H1 (cell line): ENCODE measurements at regions not wholly inside any gene's neighbourhood (a gene's known extent, or its start where the extent isn't known, plus 50 kb on each side); places are given as distances from the start of the nearest gene placed in this dataset.

Experiments
- CTCF ChIA-PET: fragments of 300-600 bp; sonication (Branson Sonifier 250); formaldehyde crosslinking; loops from one replicate; lab custom pipeline; 2021; ENCODE audit not compliant: partially characterized antibody; lab: Charles Lee
- POLR2A ChIA-PET: fragments of 300-600 bp; sonication (Branson Sonifier 250); formaldehyde crosslinking; loops from one replicate; lab custom pipeline; 2021; ENCODE audit warnings: inconsistent platforms; ENCODE audit not compliant: partially characterized antibody; lab: Charles Lee
- DNase-seq, 2 experiments: peaks; one replicate each; pipeline versions ENCODE4 v3.0.0 to v3.0.0-alpha.2; 2010 to 2022; ENCODE audit warnings: low spot score in 2 of 2, low read depth in 1 of 2, mixed read lengths in 1 of 2
- FAIRE-seq: peaks from 2 replicates; lab custom pipeline; 2011; peaks lifted over from hg19 to GRCh38; lab: Jason Lieb, UNC
- H2AFZ ChIP-seq: 2 replicates; pipeline ENCODE4 v1.8.1; 2012; ENCODE audit warnings: low read length, inconsistent platforms
- H2AK5ac ChIP-seq: 2 replicates; pipeline ENCODE4 v1.6.1; 2013; ENCODE audit warnings: low read depth, low read length
- H2BK120ac ChIP-seq: replicated peaks from 2 replicates; pipeline ENCODE3; 2013; ENCODE audit warnings: low read depth, low read length, inconsistent platforms
- H2BK12ac ChIP-seq: 2 replicates; pipeline ENCODE4 v1.6.1; 2013; ENCODE audit warnings: low read depth, low read length
- H2BK15ac ChIP-seq: 2 replicates; pipeline ENCODE4 v1.6.1; 2013; ENCODE audit warnings: low read length
- H2BK20ac ChIP-seq: 2 replicates; pipeline ENCODE4 v1.6.1; 2013; ENCODE audit warnings: low read length
- H2BK5ac ChIP-seq: 2 replicates; pipeline ENCODE4 v1.6.1; 2013; ENCODE audit warnings: low read depth, low read length
- H3K14ac ChIP-seq: 2 replicates; pipeline ENCODE4 v1.6.1; 2013; ENCODE audit warnings: inconsistent platforms; ENCODE audit not compliant: insufficient read length
- H3K18ac ChIP-seq: 2 replicates; pipeline ENCODE4 v1.6.1; 2013; ENCODE audit warnings: low read length; ENCODE audit errors: extremely low read depth
- H3K23ac ChIP-seq: 2 replicates; pipeline ENCODE4 v1.6.1; 2013; ENCODE audit warnings: inconsistent platforms; ENCODE audit not compliant: insufficient read length
- H3K23me2 ChIP-seq: 2 replicates; pipeline ENCODE4 v1.6.1; 2013; ENCODE audit warnings: low read depth, low read length
- H3K27ac ChIP-seq: 2 replicates; pipeline ENCODE4 v1.6.1; 2011; ENCODE audit warnings: low read depth, low read length, inconsistent platforms
- H3K27me3 ChIP-seq, 4 experiments: replicated peaks in 1 of 4; 1 replicate in 1 of 4; 2 replicates in 3 of 4; pipeline versions ENCODE4 v1.6.1 to v1.8.1; 2011 to 2013; ENCODE audit warnings: low read length in 3 of 4, mild to moderate bottlenecking in 3 of 4, inconsistent platforms in 2 of 4, mixed read lengths in 2 of 4, moderate library complexity in 1 of 4; ENCODE audit not compliant: control insufficient read depth in 3 of 4, insufficient read depth in 3 of 4; ENCODE audit errors: extremely low read depth in 1 of 4
- H3K36me3 ChIP-seq, 4 experiments: 2 replicates each; pipeline versions ENCODE4 v1.6.1 to v1.8.1; 2011 to 2013; ENCODE audit warnings: mild to moderate bottlenecking in 4 of 4, low read length in 3 of 4, moderate library complexity in 2 of 4, control low read depth in 1 of 4, inconsistent platforms in 1 of 4; ENCODE audit not compliant: insufficient read depth in 4 of 4, control insufficient read depth in 2 of 4
- H3K4ac ChIP-seq: replicated peaks from 2 replicates; pipeline ENCODE3; 2013; ENCODE audit warnings: low read length, low read depth, mixed read lengths, inconsistent platforms; ENCODE audit not compliant: insufficient read length
- H3K4me1 ChIP-seq, 4 experiments: replicated peaks in 1 of 4; 1 replicate in 1 of 4; 2 replicates in 3 of 4; pipeline versions ENCODE4 v1.6.1 to v1.8.1; 2011 to 2013; ENCODE audit warnings: low read length in 3 of 4, inconsistent platforms in 2 of 4, mixed read lengths in 1 of 4; ENCODE audit not compliant: insufficient read depth in 4 of 4, control insufficient read depth in 3 of 4
- H3K4me2 ChIP-seq, 2 experiments: 2 replicates each; pipeline versions ENCODE4 v1.6.1 to v1.8.1; 2011 to 2013; ENCODE audit warnings: low read depth in 2 of 2, low read length in 2 of 2, control low read depth in 1 of 2, inconsistent platforms in 1 of 2, mild to moderate bottlenecking in 1 of 2; ENCODE audit not compliant: insufficient read depth in 1 of 2
- H3K4me3 ChIP-seq, 4 experiments: fragments of 200-600, 300-600 bp in 1 of 4; sonication (generic), shearing (Covaris generic), sonication (Bioruptor Twin) in 1 of 4; 2 replicates each; pipeline versions ENCODE4 v1.5.1 to v1.8.1; 2011 to 2016; ENCODE audit warnings: low read length in 4 of 4, low read depth in 3 of 4, control low read depth in 2 of 4, inconsistent platforms in 2 of 4, mild to moderate bottlenecking in 2 of 4, mixed read lengths in 1 of 4, moderate library complexity in 1 of 4; ENCODE audit not compliant: insufficient read depth in 2 of 4; ENCODE audit errors: extremely low read depth in 1 of 4
- H3K56ac ChIP-seq: replicated peaks from 2 replicates; pipeline ENCODE3; 2013; ENCODE audit warnings: low read depth, mild to moderate bottlenecking, mixed read lengths, low read length, inconsistent platforms; ENCODE audit not compliant: insufficient read length
- H3K79me1 ChIP-seq: 2 replicates; pipeline ENCODE4 v1.6.1; 2013; ENCODE audit warnings: low read depth, low read length, control low read depth
- H3K79me2 ChIP-seq, 2 experiments: 2 replicates each; pipeline versions ENCODE4 v1.6.1 to v1.8.1; 2012 to 2013; ENCODE audit warnings: low read length in 2 of 2, mild to moderate bottlenecking in 2 of 2, inconsistent platforms in 1 of 2; ENCODE audit not compliant: insufficient read depth in 2 of 2, control insufficient read depth in 1 of 2
- H3K9ac ChIP-seq, 4 experiments: replicated peaks in 1 of 4; 1 replicate in 1 of 4; 2 replicates in 3 of 4; pipeline versions ENCODE4 v1.6.1 to v1.8.1; 2011 to 2013; ENCODE audit warnings: low read depth in 3 of 4, low read length in 3 of 4, control low read depth in 2 of 4, mild to moderate bottlenecking in 2 of 4, moderate library complexity in 2 of 4, inconsistent platforms in 1 of 4; ENCODE audit errors: extremely low read depth in 1 of 4
- H3K9me3 ChIP-seq, 2 experiments: 2 replicates each; pipeline versions ENCODE4 v1.6.1 to v1.8.1; 2012 to 2013; ENCODE audit warnings: mild to moderate bottlenecking in 2 of 2, moderate library complexity in 2 of 2, control low read depth in 1 of 2, inconsistent platforms in 1 of 2, low read depth in 1 of 2, low read length in 1 of 2, mixed read lengths in 1 of 2; ENCODE audit not compliant: insufficient read depth in 2 of 2
- H4K20me1 ChIP-seq, 2 experiments: replicated peaks in 1 of 2; 2 replicates each; pipeline versions ENCODE3 to v1.8.1; 2011 to 2013; ENCODE audit warnings: inconsistent platforms in 2 of 2, low read length in 2 of 2, mild to moderate bottlenecking in 1 of 2; ENCODE audit not compliant: insufficient read depth in 2 of 2, control insufficient read depth in 1 of 2
- H4K5ac ChIP-seq: 2 replicates; pipeline ENCODE4 v1.6.1; 2013; ENCODE audit warnings: low read length, low read depth, mixed read lengths, inconsistent platforms; ENCODE audit not compliant: insufficient read length
- H4K8ac ChIP-seq: 2 replicates; pipeline ENCODE4 v1.8.0; 2013; ENCODE audit warnings: mild to moderate bottlenecking, moderate library complexity, low read length, inconsistent platforms; ENCODE audit not compliant: insufficient read depth; ENCODE audit errors: extremely low read depth
- H4K91ac ChIP-seq: replicated peaks from 2 replicates; pipeline ENCODE3; 2013; ENCODE audit warnings: low read length, mixed read lengths, inconsistent platforms; ENCODE audit not compliant: insufficient read length
- CBX5 ChIP-seq: fragments of 300-800, 300-1000 bp; sonication (generic); IDR thresholded peaks from 2 replicates; pipeline ENCODE4 v1.7.1; 2016; ENCODE audit warnings: antibody characterized with exemption, low read length, low read depth
- E2F6 ChIP-seq: IDR thresholded peaks from 2 replicates; pipeline ENCODE4 v1.6.1; 2012; ENCODE audit warnings: inconsistent platforms
- NANOG ChIP-seq: IDR thresholded peaks from 2 replicates; pipeline ENCODE4 v1.6.1; 2011; ENCODE audit warnings: low read length, low read depth, mild to moderate bottlenecking, inconsistent platforms; ENCODE audit not compliant: insufficient read depth, poor library complexity, severe bottlenecking
- SUZ12 ChIP-seq: fragments of 200-600 bp; sonication (generic); IDR thresholded peaks from 2 replicates; pipeline ENCODE4 v1.6.1; 2012; ENCODE audit warnings: mild to moderate bottlenecking, inconsistent platforms, low read length, moderate library complexity, mixed read lengths

- no peaks in the 10 kb centered on the region for H3K27me3 ChIP-seq
- H2AFZ ChIP-seq = no peak overlapping the region
- no peak overlapping the region for H4K8ac ChIP-seq
- H2BK12ac ChIP-seq = no peak overlapping the region
- H3K14ac ChIP-seq = no peak overlapping the region
- H3K9me3 ChIP-seq = no peaks in the 10 kb centered on the region
- no peak overlapping the region for H3K23ac ChIP-seq
- TF ChIP-seq E2F6 (no peak), NANOG (no peak), SUZ12 (no peak), CBX5 (no peak)
- TF ChIP-seq, all 59 proteins: peak for 0
- Histone ChIP-seq H2BK5ac (no peak overlapping the region), H3K27ac (no peak overlapping the region), H3K4me2 (no peak overlapping the region), H4K20me1 (no peaks in the 10 kb centered on the region), H4K91ac (no peak overlapping the region), H3K9ac (no peak overlapping the region), H3K36me3 (no peaks in the 10 kb centered on the region), H2BK120ac (no peak overlapping the region), H3K4ac (no peak overlapping the region), H3K79me2 (no peaks in the 10 kb centered on the region), H3K4me3 (no peak overlapping the region), H2AK5ac (no peak overlapping the region), H2BK20ac (no peak overlapping the region), H3K79me1 (no peaks in the 10 kb centered on the region), H3K18ac (no peak overlapping the region), H3K23me2 (no peaks in the 10 kb centered on the region), H3K4me1 (no peaks in the 10 kb centered on the region), H3K56ac (no peak overlapping the region), H2BK15ac (no peak overlapping the region), H4K5ac (no peak overlapping the region)
- DNase-seq (no peak), FAIRE-seq (no peak)
- ChIA-PET POLR2A (no interaction called here), CTCF (interaction anchor here (1.0 to 1.2 kb wide), 2 partner anchors 17 to 525 kb away, joined by 4 to 5 read pairs; no protein-coding TSS in a partner anchor)
These were observed 171.4 kb upstream of the FAT3 start for GRCh38 chr11:92053216-92053615.
